HPDE6-E6E7 (cell line): ENCODE measurements at regions not wholly inside any gene's neighbourhood (a gene's known extent, or its start where the extent isn't known, plus 50 kb on each side); places are given as distances from the start of the nearest gene placed in this dataset.
A peak's percentile ranks its signal among the peaks of the same experiment; 100 is the strongest.
"Not testable (repeated sequence)": the region's sequence is repeated elsewhere in the genome, so short reads cannot be mapped to it uniquely, and the experiment has no call there.

ENCODE experiments used
- DNase-seq: peaks from one replicate; pipeline ENCODE4 v3.0.0; 2011; ENCODE audit warnings: missing footprints; ENCODE audit errors: extremely low spot score

GRCh38 chr4:138622362-138622761 lies 380.2 kb upstream of the SLC7A11 start:
- not testable (repeated sequence) for DNase-seq

DNA sequence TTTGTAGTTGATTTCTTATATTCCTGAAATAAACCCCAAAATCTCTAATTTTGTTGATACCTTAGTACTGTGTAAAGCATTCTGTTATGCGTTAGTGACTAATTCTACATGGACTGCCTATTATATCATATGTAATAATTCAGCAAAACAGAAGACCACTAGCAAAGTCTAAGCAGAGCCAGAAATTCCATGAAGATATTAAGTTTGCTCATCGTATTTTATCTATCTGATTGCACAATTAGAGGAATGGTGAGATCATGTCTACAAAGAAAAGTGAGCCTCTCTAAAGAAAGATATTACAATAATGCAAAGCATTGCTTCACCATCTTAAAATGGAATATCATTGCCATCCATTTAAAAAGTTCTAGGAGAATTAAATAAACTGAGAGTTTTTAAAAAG lies 374.6 kb upstream of the SLC7A11 start:
- DNase-seq, result no peak

DNA sequence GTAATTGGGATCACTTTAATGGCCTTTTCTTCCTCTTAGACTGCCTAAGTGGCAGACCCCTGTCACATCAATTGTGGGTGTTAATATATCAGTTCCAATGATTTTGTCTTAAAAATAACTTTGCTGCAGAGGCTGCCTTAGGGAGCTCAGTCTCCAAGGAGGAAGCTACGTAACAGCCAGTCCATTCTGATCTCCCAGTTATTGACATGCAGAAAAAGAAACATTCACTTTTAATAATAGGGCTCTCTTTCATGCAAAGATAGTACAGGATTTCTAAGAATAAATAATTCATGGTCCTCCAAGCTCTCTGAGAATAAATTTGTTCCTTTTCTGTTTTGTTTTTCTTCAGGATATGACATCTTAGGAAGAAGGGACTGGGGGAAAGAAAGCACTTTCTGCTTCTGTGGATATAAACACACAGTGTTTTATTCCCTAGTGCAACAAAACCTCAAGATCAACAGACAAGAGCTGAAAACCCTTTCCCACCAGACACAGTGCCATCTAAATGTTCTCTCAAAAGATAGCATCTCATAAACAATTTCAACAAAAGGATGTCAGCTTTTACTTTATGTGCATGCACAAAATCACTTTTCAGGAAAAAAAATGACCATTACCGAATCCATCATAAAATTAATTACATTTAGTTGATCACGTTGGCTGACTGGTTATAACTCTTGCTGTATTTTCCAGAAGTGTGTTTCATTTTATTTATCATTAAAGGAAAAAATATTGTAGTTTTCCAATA lies 372.4 kb upstream of the SLC7A11 start:
- no peak for DNase-seq

- no peak for DNase-seq
These were observed 370.3 kb upstream of the SLC7A11 start for GRCh38 chr4:138612428-138612827.

GRCh38 chr4:138611721-138612120 lies 369.6 kb upstream of the SLC7A11 start:
- DNase-seq, result no peak

DNA sequence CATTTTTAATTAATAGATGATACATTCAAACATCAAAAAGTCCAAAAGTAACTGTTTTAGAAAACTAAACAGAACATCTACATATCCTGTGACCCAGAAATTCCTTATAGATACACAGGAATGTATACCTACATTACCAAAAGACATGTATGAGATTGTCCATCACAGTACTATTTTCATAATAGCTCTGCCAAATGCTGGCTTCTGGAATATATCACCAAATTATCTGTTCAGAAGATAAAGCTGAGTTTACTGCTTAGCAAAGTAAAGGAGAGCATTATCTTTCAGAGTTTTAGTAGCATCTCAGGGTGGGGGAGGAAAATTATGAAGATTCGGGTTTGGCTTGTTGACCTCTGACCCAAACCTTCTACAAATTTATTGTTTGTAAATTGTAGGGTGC lies 368.9 kb upstream of the SLC7A11 start:
- DNase-seq, result no peak

DNA sequence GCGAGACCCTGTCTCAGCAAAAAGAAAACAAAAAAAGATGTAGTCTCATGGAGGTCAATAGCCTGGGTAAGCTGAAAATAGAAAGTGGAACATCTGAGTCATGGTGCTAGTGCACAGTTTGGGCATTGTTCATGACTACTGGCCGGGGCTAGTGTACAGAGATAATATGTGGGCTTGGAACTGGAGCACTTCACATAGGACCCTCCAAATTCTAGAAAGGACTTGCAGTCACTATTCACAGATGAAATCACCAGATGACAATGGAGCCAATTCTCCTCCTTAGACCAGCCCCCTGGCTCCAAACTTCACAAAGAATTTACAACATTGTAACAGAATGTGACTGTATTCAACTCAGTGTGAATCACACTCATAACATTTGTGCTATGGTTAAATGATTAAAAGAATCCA lies 367.8 kb upstream of the SLC7A11 start:
- no peak for DNase-seq

GRCh38 chr4:138604556-138604955 lies 362.4 kb upstream of the SLC7A11 start:
- no peak for DNase-seq

- no peak for DNase-seq
These were observed 360.5 kb upstream of the SLC7A11 start for GRCh38 chr4:138602664-138603063.

DNA sequence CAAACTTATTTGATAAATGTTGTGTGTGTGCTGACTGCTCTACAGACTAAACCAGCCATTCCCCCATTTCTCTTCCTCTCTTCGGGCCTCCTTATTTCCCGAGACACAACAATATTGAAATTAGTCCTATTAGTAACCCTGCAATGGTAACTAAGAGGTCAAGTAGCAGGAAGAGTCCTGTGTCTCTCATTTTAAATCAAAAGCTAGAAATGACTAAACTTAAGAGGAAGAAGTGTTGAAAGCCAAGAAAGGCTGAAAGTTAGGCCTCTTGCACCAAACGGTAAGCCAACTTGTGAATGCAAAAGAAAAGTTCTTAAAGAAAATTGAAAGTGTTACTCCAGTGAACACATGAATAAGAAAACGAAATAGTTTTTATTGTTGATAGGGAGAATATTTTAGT lies 357.8 kb upstream of the SLC7A11 start:
- no peak for DNase-seq

DNA sequence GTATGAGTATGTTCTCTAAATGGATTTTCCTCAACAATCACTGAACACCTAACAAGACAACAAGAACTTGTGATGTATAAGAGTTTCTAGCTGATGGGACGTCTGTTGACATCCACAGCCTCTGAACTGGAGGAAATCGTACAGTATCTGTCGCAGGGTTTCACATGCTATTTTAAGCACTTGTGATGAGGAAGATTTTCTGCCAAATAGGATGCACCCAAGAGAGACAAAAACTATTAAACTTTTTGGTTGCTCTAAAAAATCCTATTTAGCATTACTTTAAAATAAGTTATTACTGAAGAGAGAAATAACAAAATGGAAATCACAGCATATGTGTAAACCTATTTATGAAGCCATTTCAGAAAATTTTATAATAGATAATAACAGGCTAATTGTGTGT lies 356.1 kb upstream of the SLC7A11 start:
- no peak for DNase-seq

DNA sequence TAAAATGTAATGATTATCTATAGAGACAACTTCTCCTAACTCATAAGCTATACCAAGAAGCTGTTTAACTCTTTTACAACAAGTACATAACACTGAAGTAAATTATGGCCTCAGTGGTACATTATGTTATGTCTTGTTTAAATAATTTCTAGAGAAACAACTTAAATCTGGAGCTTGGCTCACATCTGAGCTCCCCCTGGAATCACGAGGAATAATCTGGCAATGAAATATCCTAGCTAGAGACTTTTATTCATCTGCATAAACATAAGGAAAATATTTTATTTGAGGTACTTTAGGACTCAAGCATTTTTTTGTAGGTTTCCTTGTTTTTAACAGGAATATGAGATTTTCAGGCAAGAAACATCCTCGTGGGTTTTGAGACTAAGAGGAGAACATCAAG lies 354.7 kb upstream of the SLC7A11 start:
- no peak for DNase-seq

DNA sequence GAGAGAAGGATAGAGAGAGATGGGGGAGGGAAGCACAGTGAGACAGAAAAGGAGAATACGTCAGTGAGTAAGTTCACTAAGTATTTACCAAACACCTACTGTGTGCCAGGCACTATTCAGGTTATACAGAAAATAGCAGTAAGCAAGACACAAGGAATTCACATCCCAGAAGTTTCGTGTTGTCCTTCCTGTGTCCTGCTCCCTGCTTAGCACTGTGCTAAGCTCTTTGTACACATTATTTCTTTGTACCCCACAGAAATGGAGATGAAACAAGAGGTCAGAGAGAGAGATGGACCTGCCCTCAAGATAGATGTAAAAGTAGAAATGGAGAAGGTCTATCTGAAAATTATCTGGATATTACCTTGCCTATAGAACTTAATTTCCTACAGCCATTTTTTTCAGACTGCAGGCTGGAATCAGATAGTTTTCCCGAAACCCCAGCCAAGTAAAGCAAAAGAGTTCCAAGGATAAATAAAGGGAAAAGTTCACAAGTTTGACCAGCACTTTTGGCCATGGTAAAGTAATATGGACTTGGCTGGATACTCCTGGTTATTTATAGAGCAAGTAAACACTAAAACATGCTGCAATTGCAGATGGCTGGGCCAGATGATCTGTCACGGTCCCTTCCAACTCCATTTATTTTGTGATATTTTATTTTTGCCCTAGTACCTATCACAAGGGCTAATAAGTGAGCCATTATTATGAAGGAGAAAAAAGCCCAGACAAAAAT lies 353.7 kb upstream of the SLC7A11 start:
- DNase-seq, result no peak

- DNase-seq, result no peak
These were observed 353.0 kb upstream of the SLC7A11 start for GRCh38 chr4:138595171-138595570.

DNA sequence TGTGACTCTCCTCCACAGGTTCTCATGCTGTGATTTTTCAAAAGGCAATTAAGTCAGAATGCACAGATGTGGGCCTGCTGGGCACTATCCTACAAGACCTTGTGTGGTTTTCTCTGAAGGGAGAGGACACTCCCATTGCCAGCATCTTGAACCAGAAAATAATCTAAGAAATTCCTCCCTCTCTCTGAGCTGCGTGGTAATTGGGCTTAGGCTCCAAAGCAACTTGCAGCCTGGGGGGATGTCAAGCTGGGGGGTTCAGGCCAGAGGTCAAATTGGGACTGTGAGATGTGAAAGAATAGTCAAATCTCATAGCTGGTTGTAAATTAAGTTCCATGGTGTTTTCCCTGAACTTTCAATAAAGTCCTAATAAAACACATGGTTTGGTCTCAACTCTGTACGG lies 350.6 kb upstream of the SLC7A11 start:
- no peak for DNase-seq

- no peak for DNase-seq
These were observed 349.7 kb upstream of the SLC7A11 start for GRCh38 chr4:138591808-138592207.

DNA sequence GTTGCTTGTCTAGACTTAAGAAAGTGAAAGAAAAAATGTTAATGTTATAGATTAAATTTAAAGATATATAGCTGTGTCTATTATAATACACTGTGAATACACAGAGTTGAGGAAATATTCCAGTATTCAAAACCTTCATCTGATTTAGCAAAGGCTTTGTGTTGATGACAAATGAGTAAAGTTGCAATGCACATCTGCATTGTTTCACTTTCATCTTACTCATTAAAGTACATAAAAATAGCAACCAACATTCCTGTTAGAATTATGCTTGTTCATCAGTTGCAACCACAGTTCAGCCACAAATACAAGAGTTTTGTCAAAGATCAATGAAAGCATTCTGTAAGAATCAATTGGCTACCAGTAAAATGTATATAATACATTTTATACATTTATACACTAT lies 346.4 kb upstream of the SLC7A11 start:
- DNase-seq, result no peak

GRCh38 chr4:138579146-138579545 lies 337.0 kb upstream of the SLC7A11 start:
- no peak for DNase-seq

- not testable (repeated sequence) for DNase-seq
These were observed 335.7 kb upstream of the SLC7A11 start for GRCh38 chr4:138577826-138578225.

GRCh38 chr4:138577145-138577544 lies 335.0 kb upstream of the SLC7A11 start:
- DNase-seq, result no peak

DNA sequence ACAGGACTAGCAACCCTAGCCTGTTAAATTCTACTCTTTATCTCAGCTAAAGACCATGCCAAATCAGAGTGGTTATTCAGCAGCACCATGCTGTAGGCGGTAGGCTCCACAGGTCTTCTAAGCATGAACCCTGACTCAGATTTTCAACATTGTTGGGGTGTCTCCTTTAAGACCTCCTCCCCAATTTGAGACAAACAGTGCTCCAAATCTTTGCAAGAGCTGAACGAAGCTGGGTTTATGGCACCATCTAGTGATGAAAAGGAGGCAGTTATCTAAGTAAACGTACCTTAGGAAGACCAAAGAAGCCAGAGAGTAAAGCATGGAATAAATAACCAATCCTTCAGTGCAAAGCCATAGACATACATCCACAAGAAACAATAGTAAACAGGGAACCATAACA lies 334.5 kb upstream of the SLC7A11 start:
- DNase-seq, result peak; percentile 15

DNA sequence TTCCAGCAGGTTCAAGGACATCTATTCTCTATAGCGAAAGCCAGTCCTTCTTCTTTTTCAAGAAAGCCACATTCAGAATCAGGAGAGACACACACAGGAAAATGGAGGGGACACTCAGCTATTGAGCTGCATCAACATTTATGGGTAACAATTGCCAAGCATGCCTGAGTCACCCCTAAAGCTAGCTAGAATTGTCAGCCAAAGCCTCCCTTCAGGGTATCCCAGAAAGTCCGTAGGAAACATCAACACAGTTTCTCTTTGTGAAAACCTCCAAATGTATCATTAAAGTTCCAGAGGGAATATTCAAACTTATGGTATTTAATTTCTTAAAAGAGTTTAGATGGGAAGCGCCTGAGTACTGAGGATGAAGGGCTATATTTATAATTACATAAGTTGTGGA lies 331.1 kb upstream of the SLC7A11 start:
- DNase-seq, result no peak

GRCh38 chr4:138572007-138572406 lies 329.9 kb upstream of the SLC7A11 start:
- no peak for DNase-seq
